Gastrocnemius medialis (tissue), 4 donors: ENCODE measurements at regions not wholly inside any gene's neighbourhood (a gene's known extent, or its start where the extent isn't known, plus 50 kb on each side); places are given as distances from the start of the nearest gene placed in this dataset.

ENCODE experiments used
- CTCF ChIP-seq, 5 experiments: fragments of 450-650 bp in 3 of 5; fragments of 200-600 bp in 2 of 5; sonication (generic) in 2 of 5; IDR thresholded peaks in 4 of 5; conservative IDR thresholded peaks in 1 of 5; 1 replicate in 4 of 5; 2 replicates in 1 of 5; pipeline ENCODE4 v1.5.1; 2016 to 2019; ENCODE audit warnings: antibody characterized with exemption in 5 of 5, mild to moderate bottlenecking in 3 of 5, moderate library complexity in 3 of 5
- POLR2A ChIP-seq, 2 donors: fragments of 450-650 bp; IDR thresholded peaks; one replicate each; pipeline ENCODE4 v1.6.1; 2017; ENCODE audit warnings: antibody characterized with exemption in 2 of 2, mild to moderate bottlenecking in 2 of 2, moderate library complexity in 2 of 2

GRCh38 chr5:12965804-12966203 lies 978.7 kb downstream of the DNAH5 start:
- no peak for TF ChIP-seq CTCF (IDR thresholded peaks at IDR 0.05 in 4 of 5, conservative IDR thresholded peaks at IDR 0.05 in 1 of 5)
- no peak for TF ChIP-seq POLR2A (IDR thresholded peaks at IDR 0.05)
